ENCODE measurements at regions not wholly inside any gene's neighbourhood (a gene's known extent, or its start where the extent isn't known, plus 50 kb on each side); places are given as distances from the start of the nearest gene placed in this dataset.

DNA sequence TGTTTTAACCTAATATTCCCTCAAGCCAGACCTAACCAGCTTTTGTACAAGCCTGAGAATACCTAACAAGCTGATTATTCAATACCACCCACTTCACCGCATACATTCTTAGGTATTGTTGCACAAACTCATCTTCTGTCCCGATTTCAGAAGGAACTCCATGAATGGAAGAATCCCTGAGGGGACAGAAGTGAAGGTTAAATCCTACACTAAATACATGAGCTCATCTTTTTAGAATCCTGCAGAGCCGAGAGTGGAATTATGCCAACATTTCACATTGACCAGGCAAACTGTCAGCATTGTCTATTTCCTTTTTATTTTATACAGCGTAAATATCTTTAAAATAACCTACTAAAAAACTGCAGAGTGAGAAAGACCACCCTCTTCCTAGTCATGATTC is 140.7 kb upstream of the PRICKLE1 start:
- no peak overlapping the region for H3K27ac ChIP-seq (ENCODE audit: insufficient read depth, low read depth, low read length)
- CTCF ChIA-PET, result interaction anchor here (1.0 to 2.1 kb wide), 2 partner anchors 67 to 609 kb away, joined by 3 to 5 read pairs; no protein-coding TSS in a partner anchor
- dilution Hi-C loops (cut with MboI; ENCODE audit: extremely low pct_ligation_motif_present, low sequenced_read_pairs), result no loop called here

GRCh38 chr12:42729535-42729900 is 140.0 kb upstream of the PRICKLE1 start:
- DNase-seq (ENCODE audit: low read depth, low spot score), result no peak
- H3K79me2 ChIP-seq (ENCODE audit: control insufficient read depth, insufficient read depth, low read length), result no peaks in the 10 kb centered on the region
- no peaks in the 10 kb centered on the region for H3K27me3 ChIP-seq (ENCODE audit: control insufficient read depth in 2 of 2, insufficient read depth in 2 of 2, low read length in 2 of 2)
- dilution Hi-C loops (cut with MboI; ENCODE audit: extremely low pct_ligation_motif_present, low sequenced_read_pairs), result no loop called here
- TF ChIP-seq, protein P1, sequence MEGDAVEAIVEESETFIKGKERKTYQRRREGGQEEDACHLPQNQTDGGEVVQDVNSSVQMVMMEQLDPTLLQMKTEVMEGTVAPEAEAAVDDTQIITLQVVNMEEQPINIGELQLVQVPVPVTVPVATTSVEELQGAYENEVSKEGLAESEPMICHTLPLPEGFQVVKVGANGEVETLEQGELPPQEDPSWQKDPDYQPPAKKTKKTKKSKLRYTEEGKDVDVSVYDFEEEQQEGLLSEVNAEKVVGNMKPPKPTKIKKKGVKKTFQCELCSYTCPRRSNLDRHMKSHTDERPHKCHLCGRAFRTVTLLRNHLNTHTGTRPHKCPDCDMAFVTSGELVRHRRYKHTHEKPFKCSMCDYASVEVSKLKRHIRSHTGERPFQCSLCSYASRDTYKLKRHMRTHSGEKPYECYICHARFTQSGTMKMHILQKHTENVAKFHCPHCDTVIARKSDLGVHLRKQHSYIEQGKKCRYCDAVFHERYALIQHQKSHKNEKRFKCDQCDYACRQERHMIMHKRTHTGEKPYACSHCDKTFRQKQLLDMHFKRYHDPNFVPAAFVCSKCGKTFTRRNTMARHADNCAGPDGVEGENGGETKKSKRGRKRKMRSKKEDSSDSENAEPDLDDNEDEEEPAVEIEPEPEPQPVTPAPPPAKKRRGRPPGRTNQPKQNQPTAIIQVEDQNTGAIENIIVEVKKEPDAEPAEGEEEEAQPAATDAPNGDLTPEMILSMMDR (IDR thresholded peaks at IDR 0.05; ENCODE audit: extremely low read depth in 1 of 2, insufficient read depth in 1 of 2, low read depth in 1 of 2, low read length in 2 of 2), result no peak
- no peak for TF ChIP-seq POLR2A (IDR thresholded peaks at IDR 0.05; ENCODE audit: low read depth, low read length)
- TF ChIP-seq MYC (IDR thresholded peaks at IDR 0.05; ENCODE audit: low read depth, low read length), result no peak
- TF ChIP-seq GATA2 (IDR thresholded peaks at IDR 0.05; ENCODE audit: insufficient read depth, insufficient read length, low read depth, low read length), result no peak
- TF ChIP-seq, protein P2, sequence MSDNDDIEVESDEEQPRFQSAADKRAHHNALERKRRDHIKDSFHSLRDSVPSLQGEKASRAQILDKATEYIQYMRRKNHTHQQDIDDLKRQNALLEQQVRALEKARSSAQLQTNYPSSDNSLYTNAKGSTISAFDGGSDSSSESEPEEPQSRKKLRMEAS (IDR thresholded peaks at IDR 0.05; ENCODE audit: insufficient read depth, insufficient read length), result no peak
- TF ChIP-seq FOS (IDR thresholded peaks at IDR 0.05; ENCODE audit: borderline replicate concordance, insufficient read depth, low read length), result no peak
- no peak for TF ChIP-seq EZH2 (IDR thresholded peaks at IDR 0.05; ENCODE audit: borderline replicate concordance, low read depth, low read length, severe bottlenecking)
- TF ChIP-seq POLR2AphosphoS5 (IDR thresholded peaks at IDR 0.05; ENCODE audit: insufficient read depth, low read depth, low read length), result no peak
- TF ChIP-seq JUN (IDR thresholded peaks at IDR 0.05; ENCODE audit: borderline replicate concordance, insufficient read depth, insufficient read length, low read depth), result no peak
- H3K9me3 ChIP-seq (replicated peaks; ENCODE audit: control insufficient read depth, insufficient read depth, low read length), result no peaks in the 10 kb centered on the region
- intact Hi-C loops (cut with micrococcal nuclease), result loop anchor here (5.0 kb wide), 2 partner anchors 137 to 247 kb away; no protein-coding TSS in a partner anchor
- H3K9me1 ChIP-seq (replicated peaks; ENCODE audit: control insufficient read depth, extremely low read depth, insufficient read depth, low read length), result no peaks in the 10 kb centered on the region
- H4K20me1 ChIP-seq (replicated peaks; ENCODE audit: control insufficient read depth, extremely low read depth, insufficient read depth, low read length), result no peaks in the 10 kb centered on the region
- CTCF ChIA-PET, result no interaction called here
- H3K4me1 ChIP-seq (ENCODE audit: control insufficient read depth, extremely low read depth, insufficient read depth, low read length), result peaks cover 6% of the 10 kb centered on the region
- H3K9ac ChIP-seq (replicated peaks; ENCODE audit: extremely low read depth, insufficient read depth, low read length), result no peak overlapping the region
- BruUV-seq (replicated peaks), result no TSS peak
- no peaks in the 10 kb centered on the region for H3K36me3 ChIP-seq (ENCODE audit: control insufficient read depth in 2 of 2, extremely low read depth in 1 of 2, insufficient read depth in 2 of 2, low read length in 2 of 2)
- H3K4me2 ChIP-seq (ENCODE audit: insufficient read depth, low read length), result no peak overlapping the region
- POLR2A ChIA-PET, result no interaction called here
- no peak overlapping the region for H2AFZ ChIP-seq (ENCODE audit: low read depth, low read length)
- H3K4me3 ChIP-seq (replicated peaks in 1 of 3; ENCODE audit: insufficient read depth in 1 of 3, low read depth in 1 of 3, low read length in 3 of 3), result no peak overlapping the region
- no peak overlapping the region for H3K27ac ChIP-seq (ENCODE audit: insufficient read depth, low read depth, low read length)
- FAIRE-seq, result no peak

More for the DNA sequence above, 140.7 kb upstream of the PRICKLE1 start:
- Histone ChIP-seq H3K4me2 (ENCODE audit: insufficient read depth, low read length) (no peak overlapping the region), H3K4me1 (ENCODE audit: control insufficient read depth, extremely low read depth, insufficient read depth, low read length) (peaks cover 6% of the 10 kb centered on the region), H3K9me3 (replicated peaks; ENCODE audit: control insufficient read depth, insufficient read depth, low read length) (no peaks in the 10 kb centered on the region), H3K9ac (replicated peaks; ENCODE audit: extremely low read depth, insufficient read depth, low read length) (no peak overlapping the region), H4K20me1 (replicated peaks; ENCODE audit: control insufficient read depth, extremely low read depth, insufficient read depth, low read length) (no peaks in the 10 kb centered on the region), H3K27me3 (ENCODE audit: control insufficient read depth in 2 of 2, insufficient read depth in 2 of 2, low read length in 2 of 2) (no peaks in the 10 kb centered on the region), H3K4me3 (replicated peaks in 1 of 3; ENCODE audit: insufficient read depth in 1 of 3, low read depth in 1 of 3, low read length in 3 of 3) (no peak overlapping the region), H3K9me1 (replicated peaks; ENCODE audit: control insufficient read depth, extremely low read depth, insufficient read depth, low read length) (no peaks in the 10 kb centered on the region), H3K79me2 (ENCODE audit: control insufficient read depth, insufficient read depth, low read length) (no peaks in the 10 kb centered on the region), H3K36me3 (ENCODE audit: control insufficient read depth in 2 of 2, extremely low read depth in 1 of 2, insufficient read depth in 2 of 2, low read length in 2 of 2) (no peaks in the 10 kb centered on the region), H2AFZ (ENCODE audit: low read depth, low read length) (no peak overlapping the region)
- intact Hi-C loops (cut with micrococcal nuclease), result no loop called here
- POLR2A ChIA-PET, result no interaction called here
- no peak for FAIRE-seq
- no peak for DNase-seq (ENCODE audit: low read depth, low spot score)
- BruUV-seq (replicated peaks), result no TSS peak
- TF ChIP-seq POLR2AphosphoS5 (IDR thresholded peaks at IDR 0.05; ENCODE audit: insufficient read depth, low read depth, low read length) (no peak), MYC (IDR thresholded peaks at IDR 0.05; ENCODE audit: low read depth, low read length) (no peak), JUN (IDR thresholded peaks at IDR 0.05; ENCODE audit: borderline replicate concordance, insufficient read depth, insufficient read length, low read depth) (no peak)
- TF ChIP-seq, protein P1 (IDR thresholded peaks at IDR 0.05; ENCODE audit: extremely low read depth in 1 of 2, insufficient read depth in 1 of 2, low read depth in 1 of 2, low read length in 2 of 2), result no peak

Data from endothelial cell of umbilical vein (primary cell).